Activated gamma-delta T cell (primary cell): ENCODE measurements at regions not wholly inside any gene's neighbourhood (a gene's known extent, or its start where the extent isn't known, plus 50 kb on each side); places are given as distances from the start of the nearest gene placed in this dataset.

ENCODE experiments used
- DNase-seq: peaks from one replicate; lab custom pipeline; 2025; lab: John Stamatoyannopoulos, UW

DNA sequence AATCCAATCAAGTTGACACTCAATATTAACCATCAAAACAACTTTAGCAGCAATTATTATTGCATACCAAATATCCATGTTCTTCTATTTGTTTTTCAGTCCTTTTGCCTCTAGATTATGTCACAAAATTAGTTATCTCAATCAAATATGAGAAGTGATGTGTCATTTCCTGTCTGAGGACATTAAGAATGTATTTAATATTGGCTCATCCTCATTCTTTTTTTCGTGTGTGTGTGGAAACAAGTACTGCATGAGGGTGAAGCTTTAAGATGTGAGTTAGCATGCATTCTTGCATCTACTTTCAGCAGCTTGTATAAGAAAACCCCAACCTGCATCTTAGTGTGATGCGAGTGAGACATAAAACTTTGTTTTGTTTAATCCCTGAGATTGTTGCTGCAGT is 301.4 kb downstream of the GRIA2 start:
- DNase-seq, result no peak

DNA sequence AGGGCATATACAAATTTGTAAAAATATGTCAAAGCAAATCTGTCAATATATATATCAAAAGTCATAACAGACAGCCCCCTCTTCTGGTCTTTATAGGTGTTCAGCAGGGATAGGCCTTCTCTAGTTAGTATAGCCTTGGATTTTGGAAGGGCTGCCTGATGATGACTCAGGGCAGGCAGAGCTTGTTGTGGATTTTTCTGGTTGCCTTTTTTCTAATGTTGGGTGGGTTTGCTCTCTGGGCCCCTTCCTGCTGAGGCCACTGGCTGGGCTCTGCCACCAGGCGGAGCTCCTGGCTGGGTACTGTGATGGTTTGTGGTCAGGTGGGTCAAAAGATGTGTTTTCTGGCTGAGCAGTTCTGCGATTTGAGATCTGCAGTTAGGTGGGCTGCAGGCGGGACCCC is 294.2 kb downstream of the GRIA2 start:
- no peak for DNase-seq

DNA sequence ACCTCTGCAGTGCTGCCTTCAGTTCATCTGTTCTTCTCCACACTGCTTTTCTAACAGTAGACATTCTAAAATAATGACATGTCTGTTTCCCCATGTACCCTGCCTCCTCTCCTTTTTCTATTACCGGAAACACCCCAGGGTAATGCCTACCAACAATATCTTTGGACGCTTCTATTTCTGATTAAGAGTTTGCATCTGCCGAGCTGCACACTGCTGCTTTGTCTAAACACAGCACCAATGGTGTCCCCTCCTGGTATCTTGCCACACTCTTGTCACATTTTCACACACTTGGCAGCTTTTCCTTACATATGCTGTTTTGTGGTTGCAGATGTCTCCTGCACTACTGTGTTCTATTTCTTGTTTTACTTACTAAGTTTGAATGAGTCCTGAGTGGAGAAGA is 288.8 kb downstream of the GRIA2 start:
- no peak for DNase-seq

DNA sequence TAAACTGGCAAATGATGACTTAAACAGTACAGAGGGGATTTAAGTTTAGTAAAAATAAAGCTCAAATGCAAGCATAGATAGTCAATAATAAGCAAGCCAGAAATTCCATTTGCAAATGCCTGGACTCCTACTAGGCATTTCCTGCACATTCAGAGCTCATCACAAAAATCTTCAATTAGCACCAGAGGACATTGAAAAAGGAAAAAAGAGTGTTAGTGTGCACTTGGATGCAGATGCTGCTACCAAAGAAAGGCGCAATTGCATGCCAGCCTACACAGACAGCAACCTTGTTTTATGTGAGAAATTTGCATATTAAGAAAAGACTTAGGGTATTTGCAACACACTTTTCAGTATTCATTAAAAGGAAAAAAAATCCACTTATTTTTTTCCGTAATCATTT is 282.1 kb downstream of the GRIA2 start:
- DNase-seq, result no peak

DNA sequence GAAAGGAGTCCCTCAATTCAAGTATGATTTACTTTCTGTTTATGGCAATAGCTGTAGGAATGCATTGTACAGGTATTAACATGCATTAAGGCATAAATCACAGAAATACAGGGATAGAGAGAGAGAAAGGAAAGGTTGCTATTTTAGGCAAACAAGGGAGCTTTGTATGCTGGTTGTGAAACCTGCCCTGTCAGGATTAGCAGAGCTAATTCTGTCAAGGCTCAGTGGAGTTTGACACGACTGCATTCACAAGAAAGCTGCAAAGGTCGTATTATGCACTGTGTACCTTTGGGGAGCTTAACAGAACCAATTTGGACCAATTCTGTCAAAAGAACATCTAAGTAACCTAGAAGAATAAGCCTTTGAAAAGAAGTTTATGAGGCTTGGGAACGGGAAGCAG is 239.3 kb downstream of the GRIA2 start:
- no peak for DNase-seq

DNA sequence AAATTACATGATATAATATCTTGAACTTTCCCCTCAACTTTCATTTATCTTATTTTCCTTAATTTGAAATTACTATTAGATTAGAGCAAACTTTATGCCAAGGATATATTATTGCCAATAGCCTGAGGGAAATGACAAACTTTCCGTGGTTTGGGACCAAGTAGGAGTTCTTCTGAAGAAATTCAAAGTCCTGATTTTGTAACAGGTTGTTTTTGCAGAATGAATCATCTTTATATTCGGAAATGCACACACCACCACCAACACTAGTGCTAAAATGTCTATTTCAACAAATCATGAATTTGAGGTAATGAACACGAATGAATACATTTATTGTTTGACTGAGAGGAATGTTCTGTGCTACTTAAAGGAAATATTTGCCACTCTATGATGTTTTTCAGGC is 226.7 kb downstream of the GRIA2 start:
- no peak for DNase-seq

DNA sequence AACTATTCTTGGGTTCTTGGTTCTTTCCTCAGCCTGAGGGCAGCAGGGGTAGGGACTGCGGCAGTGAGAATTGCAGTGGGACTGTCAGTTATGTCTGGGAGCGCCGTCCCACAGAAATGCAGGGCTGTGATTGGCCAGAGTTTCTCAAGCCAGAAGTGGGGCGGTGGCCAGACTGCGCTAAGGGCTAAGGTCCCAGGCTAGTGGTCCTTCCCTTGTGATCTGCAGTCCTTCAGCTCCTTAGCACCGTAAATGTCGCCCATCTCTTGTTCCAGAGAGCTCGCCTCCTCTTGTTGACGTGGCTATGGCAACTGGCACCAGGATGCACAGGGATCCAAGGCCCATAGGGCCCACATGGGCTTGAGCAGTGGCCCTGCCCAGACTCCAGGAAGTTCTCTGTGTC is 223.5 kb downstream of the GRIA2 start:
- no peak for DNase-seq

DNA sequence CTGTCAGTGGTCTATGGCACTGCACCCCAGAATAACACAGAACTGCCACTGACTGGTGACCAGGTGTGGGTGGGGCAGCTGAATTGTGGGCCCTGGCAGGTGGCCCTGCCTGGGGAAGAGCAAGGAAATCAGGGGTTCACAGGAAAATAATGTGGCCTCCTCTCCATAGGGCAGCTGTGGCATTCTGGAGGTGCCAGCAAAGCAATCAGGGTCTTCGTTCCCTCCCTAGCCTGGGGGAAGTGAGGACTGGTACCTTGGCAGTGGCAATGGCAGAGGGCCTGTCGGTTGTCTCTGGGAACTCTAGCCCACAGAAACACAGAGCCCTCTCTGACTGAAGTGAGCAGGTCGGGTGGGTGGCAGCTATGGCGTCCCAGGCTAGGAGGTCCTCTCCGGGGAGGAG is 223.0 kb downstream of the GRIA2 start:
- DNase-seq, result no peak

DNA sequence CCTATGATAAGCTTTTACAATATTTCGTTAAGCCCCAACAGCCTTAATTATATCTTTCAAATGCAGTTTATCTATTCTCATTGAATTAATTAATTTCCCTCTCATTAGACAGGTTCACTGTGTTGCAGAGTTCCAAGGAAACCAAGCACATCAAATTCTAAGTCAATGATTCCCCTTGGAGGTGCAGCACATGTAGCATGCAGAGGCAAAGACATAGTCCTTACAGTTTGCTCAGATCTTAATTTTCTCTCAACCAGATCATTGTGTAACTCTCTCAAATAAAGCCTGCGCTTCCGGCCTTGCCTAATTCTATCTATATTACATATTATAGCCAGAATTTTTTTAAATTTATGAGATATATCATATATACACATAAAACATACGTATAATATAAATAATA is 205.4 kb downstream of the GRIA2 start:
- no peak for DNase-seq

DNA sequence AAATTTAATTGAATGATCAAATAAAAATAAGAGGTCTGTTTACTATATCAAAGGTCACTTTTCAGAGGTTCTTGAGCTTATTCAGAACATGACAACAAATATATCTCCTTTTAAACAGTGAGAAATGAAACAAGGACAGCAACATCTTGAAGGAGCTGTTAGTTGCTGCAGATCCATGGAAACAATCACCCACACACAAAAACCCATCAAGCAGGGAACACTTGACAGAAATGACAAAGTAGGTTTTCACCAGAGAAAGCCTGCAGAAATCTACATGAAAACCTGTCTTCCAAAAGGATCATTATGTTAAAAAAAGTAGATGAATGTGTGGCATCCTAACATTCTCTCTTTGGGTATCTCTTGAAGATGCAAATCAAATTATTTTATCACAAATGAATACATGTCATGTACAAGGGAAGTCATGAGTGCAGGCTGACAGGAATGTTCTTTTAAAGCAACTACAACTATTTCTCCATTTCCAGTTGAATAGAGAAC is 203.0 kb downstream of the GRIA2 start:
- no peak for DNase-seq

DNA sequence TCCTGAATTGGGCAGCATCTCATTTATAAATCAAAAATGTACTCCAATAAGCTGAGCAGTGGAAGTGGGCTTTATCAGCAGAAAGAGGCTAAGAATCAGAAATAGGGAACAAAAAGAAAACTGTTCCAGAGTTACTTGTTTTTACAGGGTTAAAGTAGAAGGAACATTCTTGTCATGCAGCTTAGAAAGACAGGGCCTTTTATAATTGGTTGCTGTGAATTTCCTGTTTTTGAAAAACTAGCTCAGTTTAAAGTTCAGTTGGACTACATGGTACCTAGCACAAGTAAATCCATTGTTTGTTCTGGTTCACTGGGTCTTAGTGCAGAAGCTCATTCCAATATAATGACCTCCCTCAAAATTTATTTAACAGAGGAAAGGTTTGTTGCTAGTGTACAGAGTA is 200.8 kb downstream of the GRIA2 start:
- no peak for DNase-seq
